ENCODE measurements at regions not wholly inside any gene's neighbourhood (a gene's known extent, or its start where the extent isn't known, plus 50 kb on each side); places are given as distances from the start of the nearest gene placed in this dataset.

- TF ChIP-seq CTCF (IDR thresholded peaks at IDR 0.05; ENCODE audit: control insufficient read depth, insufficient read depth, low read depth, low read length, missing control alignments) = no peak
- H3K4me3 ChIP-seq (ENCODE audit: control insufficient read depth, low read depth, low read length) = no peak overlapping the region
- DNase-seq (ENCODE audit: low read depth) = no peak
Measured at GRCh38 chr6:25064006-25064405, 128.2 kb upstream of the RIPOR2 start.

- H3K4me3 ChIP-seq (ENCODE audit: control insufficient read depth, low read depth, low read length) = no peak overlapping the region
- no peak for TF ChIP-seq CTCF (IDR thresholded peaks at IDR 0.05; ENCODE audit: control insufficient read depth, insufficient read depth, low read depth, low read length, missing control alignments)
- DNase-seq (ENCODE audit: low read depth) = no peak
Measured at GRCh38 chr6:25065666-25066065, 129.9 kb upstream of the RIPOR2 start.

- H3K4me3 ChIP-seq (ENCODE audit: control insufficient read depth, low read depth, low read length) = no peak overlapping the region
- DNase-seq (ENCODE audit: low read depth) = no peak
- no peak for TF ChIP-seq CTCF (IDR thresholded peaks at IDR 0.05; ENCODE audit: control insufficient read depth, insufficient read depth, low read depth, low read length, missing control alignments)
Measured at GRCh38 chr6:25066593-25066992, 130.8 kb upstream of the RIPOR2 start.

GRCh38 chr6:25068866-25069265 is 133.1 kb upstream of the RIPOR2 start:
- no peak for DNase-seq (ENCODE audit: low read depth)
- no peak for TF ChIP-seq CTCF (IDR thresholded peaks at IDR 0.05; ENCODE audit: control insufficient read depth, insufficient read depth, low read depth, low read length, missing control alignments)

GRCh38 chr6:25070547-25071366 is 135.0 kb upstream of the RIPOR2 start:
- peak; percentile 59 for DNase-seq (ENCODE audit: low read depth)
- no peak overlapping the region for H3K4me3 ChIP-seq (ENCODE audit: control insufficient read depth, low read depth, low read length)
- TF ChIP-seq CTCF (IDR thresholded peaks at IDR 0.05; ENCODE audit: control insufficient read depth, insufficient read depth, low read depth, low read length, missing control alignments) = peak; percentile 86

More at GRCh38 chr6:25068866-25069265, 133.1 kb upstream of the RIPOR2 start:
- H3K4me3 ChIP-seq (ENCODE audit: control insufficient read depth, low read depth, low read length) = no peak overlapping the region

- H3K4me3 ChIP-seq (ENCODE audit: control insufficient read depth, low read depth, low read length) = no peak overlapping the region
- no peak for TF ChIP-seq CTCF (IDR thresholded peaks at IDR 0.05; ENCODE audit: control insufficient read depth, insufficient read depth, low read depth, low read length, missing control alignments)
- DNase-seq (ENCODE audit: low read depth) = no peak
Measured at GRCh38 chr6:25078141-25078540, 142.4 kb upstream of the RIPOR2 start.

Data from AG09309 (cell line).